ENCODE measurements at regions not wholly inside any gene's neighbourhood (a gene's known extent, or its start where the extent isn't known, plus 50 kb on each side); places are given as distances from the start of the nearest gene placed in this dataset.

DNA sequence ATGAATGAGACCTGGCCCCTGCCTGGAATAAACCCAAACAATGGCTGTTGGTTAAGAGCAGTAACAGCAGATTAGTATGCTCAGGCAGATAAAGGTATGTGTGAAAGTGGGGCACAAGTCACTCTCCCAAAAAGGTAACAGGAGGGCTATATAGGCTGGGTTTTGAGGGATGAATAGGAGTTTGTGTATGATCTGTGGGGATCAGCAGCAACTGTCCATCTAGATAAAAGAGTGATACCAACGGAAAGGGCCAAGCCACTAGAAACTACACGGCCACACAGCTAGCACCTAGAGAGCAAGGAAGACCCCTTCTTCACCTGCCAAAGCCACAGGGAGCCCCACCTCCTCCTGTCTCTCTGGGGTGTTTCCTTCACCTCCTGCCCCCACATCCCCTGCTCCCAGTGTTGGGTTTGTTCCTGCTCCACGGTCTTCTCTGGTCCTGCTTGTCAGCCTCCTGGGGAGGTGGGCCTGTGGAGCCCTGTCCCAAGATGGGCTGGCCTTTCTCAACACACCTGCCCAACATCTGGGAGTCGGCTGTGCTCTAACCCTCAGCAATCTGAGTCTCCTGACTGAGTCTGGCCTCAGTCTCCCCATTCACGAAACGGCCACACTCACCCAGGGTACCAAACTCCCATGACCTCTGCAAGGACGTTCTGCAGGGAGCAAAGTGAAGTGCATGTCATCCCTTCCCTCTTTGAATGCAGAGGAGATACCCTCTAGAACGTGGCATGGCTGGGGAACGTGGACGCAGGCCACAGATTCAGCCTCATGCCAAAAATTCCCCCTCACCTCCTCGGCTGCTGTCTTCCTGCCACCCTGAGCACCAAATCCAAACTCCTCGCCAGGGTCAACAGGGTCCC, 108.2 kb downstream of the NCOR2 start:
- Histone ChIP-seq H3K9me3 (no peaks in the 10 kb centered on the region), H3K36me3 (ENCODE audit: low read depth) (no peaks in the 10 kb centered on the region), H3K4me1 (ENCODE audit: low read depth) (peaks cover 19% of the 10 kb centered on the region), H3K4me3 (no peak overlapping the region)
- ATAC-seq, result no peak
- intact Hi-C loops (cut with DNase I, micrococcal nuclease), result no loop called here
- TF ChIP-seq, protein P1, sequence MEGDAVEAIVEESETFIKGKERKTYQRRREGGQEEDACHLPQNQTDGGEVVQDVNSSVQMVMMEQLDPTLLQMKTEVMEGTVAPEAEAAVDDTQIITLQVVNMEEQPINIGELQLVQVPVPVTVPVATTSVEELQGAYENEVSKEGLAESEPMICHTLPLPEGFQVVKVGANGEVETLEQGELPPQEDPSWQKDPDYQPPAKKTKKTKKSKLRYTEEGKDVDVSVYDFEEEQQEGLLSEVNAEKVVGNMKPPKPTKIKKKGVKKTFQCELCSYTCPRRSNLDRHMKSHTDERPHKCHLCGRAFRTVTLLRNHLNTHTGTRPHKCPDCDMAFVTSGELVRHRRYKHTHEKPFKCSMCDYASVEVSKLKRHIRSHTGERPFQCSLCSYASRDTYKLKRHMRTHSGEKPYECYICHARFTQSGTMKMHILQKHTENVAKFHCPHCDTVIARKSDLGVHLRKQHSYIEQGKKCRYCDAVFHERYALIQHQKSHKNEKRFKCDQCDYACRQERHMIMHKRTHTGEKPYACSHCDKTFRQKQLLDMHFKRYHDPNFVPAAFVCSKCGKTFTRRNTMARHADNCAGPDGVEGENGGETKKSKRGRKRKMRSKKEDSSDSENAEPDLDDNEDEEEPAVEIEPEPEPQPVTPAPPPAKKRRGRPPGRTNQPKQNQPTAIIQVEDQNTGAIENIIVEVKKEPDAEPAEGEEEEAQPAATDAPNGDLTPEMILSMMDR (IDR thresholded peaks at IDR 0.05), result no peak
- DNase-seq, result peak in 1 of 3 donors; percentile 19

DNA sequence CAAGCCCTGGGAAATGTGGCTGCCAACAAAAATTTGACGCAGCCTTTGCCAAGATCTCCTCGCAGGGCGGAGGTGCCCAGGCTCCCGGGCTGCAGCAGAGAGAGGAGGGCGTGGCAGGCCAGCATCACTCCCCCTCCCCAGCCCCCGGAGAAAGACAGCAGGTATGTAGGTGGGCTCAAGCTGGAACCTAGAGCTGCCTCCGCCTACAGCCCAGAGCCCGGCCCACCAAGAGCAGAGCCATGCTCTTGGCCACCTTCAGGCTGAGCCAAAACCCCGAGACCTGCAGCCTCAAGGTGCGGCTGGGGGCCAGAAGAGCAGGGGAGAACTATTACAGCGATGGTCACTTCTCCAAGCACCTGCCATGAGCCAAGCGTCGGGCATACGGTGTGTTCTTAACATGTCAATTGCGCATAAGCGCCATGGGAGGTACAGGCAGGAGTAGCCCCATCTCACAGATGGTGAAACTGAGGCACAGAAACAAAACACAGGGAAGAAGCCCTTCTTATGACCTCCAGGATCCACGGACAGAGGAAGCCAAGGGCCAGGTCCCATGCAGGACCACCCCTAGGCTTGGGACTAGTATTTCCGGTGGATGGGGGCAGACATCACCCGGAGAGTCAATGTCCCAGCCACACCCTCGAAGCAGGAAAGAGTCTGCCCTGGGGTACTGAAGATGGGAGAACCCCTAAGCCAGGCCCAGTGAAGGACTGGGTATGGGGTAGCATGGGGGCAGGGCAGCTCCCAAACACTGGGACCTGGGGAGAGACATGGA, 109.0 kb downstream of the NCOR2 start:
- ATAC-seq (no peak), DNase-seq (peak in 1 of 3 donors; percentile 22)
- Histone ChIP-seq H3K4me1 (ENCODE audit: low read depth) (peaks cover 27% of the 10 kb centered on the region), H3K36me3 (ENCODE audit: low read depth) (no peaks in the 10 kb centered on the region), H3K9me3 (no peaks in the 10 kb centered on the region), H3K4me3 (no peak overlapping the region)
- TF ChIP-seq, protein P1 (IDR thresholded peaks at IDR 0.05), result no peak
- intact Hi-C loops (cut with DNase I, micrococcal nuclease), result no loop called here

DNA sequence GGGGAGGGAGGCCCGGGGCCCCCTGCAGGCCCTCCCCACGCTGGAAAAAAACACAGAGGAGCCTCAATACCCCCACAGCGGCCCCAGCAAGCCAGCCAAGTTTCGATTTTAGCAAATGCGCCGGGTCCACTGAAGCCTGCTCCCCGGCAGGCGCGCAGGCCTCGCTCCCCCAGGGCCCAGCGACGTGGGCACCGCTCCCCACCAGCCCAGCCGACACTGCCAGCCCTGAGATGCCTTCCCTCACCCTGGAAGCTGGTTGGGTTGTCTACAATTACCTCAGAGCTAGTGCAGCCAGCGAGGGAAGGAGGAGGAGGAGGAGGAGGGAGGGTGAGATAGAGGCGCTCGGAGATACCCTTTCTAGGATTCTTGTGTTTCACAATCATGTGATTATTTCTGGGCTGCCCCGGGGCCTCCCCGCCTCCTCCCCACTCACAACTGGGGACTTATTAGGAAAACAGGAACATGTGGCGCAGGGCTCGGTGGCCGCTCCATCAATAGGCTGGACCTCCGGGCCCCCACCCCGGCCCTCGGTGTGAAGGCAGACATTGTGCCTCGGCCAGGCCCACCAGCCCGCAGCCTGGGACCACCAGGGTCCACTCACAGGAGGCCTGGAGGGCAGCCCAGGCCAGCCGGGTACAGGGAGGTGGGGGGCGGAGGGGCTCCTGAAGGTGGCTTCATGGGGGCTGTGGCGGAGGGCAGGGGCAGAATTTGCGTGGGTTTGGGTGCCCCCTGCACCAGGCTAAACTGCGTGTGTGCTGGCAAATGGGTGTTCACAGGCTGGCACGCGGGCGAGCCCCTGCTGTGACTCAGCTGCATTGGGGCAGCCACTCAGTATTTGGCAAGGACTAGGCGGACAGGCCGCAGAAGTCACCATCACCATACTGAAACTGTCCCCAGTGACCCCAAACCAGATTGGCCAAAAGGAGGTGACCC, 109.9 kb downstream of the NCOR2 start:
- TF ChIP-seq, protein P1 (IDR thresholded peaks at IDR 0.05), result no peak
- Histone ChIP-seq H3K36me3 (ENCODE audit: low read depth) (no peaks in the 10 kb centered on the region), H3K4me3 (no peak overlapping the region), H3K9me3 (no peaks in the 10 kb centered on the region), H3K4me1 (ENCODE audit: low read depth) (peaks cover 34% of the 10 kb centered on the region)
- peak; percentile 24 for ATAC-seq
- DNase-seq, result peak; percentile 65 to 83 (median 68)
- intact Hi-C loops (cut with DNase I, micrococcal nuclease), result no loop called here

DNA sequence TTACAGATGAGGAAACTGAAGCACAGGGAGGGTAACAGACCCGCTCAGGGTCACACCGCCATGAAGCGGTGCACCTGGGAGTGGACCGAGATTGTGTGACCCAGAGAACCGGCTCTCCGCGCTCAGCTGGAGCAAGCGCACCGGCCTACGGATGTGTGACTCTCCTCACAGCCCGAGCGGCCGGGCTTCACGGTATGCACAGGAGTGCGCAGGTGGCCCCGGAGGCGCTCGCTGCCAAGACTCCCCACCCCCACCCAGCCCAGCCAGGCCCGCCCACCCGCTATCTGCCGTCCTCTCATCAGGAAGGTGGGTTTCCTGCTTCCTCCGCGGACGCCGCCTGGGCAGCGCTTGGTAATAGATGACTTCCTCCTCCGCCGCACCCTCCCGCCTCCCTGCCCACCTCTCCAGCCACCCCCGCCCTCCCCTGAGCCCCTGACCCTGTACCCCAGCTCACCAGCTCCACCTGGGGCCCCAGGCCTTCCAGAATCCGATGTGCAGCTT, 110.7 kb downstream of the NCOR2 start:
- H3K9me3 ChIP-seq, result no peaks in the 10 kb centered on the region
- H3K4me1 ChIP-seq (ENCODE audit: low read depth), result peaks cover 39% of the 10 kb centered on the region
- no peak overlapping the region for H3K4me3 ChIP-seq
- intact Hi-C loops (cut with DNase I, micrococcal nuclease), result no loop called here
- TF ChIP-seq, protein P1 (IDR thresholded peaks at IDR 0.05), result no peak
- H3K36me3 ChIP-seq (ENCODE audit: low read depth), result no peaks in the 10 kb centered on the region
- DNase-seq (peak; percentile 33 to 89 (median 63)), ATAC-seq (peak; percentile 28)

DNA sequence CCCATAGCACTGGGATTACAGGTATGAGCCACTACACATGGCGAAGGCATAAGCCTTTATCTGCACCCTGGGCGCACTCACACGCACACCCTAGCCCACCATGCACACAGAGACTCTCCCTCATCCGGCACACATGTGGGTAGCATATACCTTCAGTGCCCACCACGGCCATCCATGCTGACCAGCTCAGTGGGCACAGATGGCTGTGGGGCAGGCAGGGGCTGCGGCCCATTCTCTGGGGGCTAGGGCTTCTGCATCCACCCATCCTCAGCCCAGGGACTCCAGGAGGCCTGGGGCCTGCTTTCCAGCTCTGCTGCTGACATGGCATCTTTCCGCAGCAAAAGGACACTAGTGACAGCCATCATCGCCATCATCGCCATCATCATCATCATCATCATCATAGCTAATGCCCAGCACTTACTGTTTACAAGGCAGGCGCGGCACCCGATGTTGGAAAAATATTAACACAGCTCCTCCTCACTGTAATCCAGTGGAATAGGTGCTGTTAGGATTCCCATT, 111.2 kb downstream of the NCOR2 start:
- no peak overlapping the region for H3K4me3 ChIP-seq
- H3K4me1 ChIP-seq (ENCODE audit: low read depth), result peaks cover 39% of the 10 kb centered on the region
- TF ChIP-seq, protein P1 (IDR thresholded peaks at IDR 0.05), result no peak
- no peaks in the 10 kb centered on the region for H3K9me3 ChIP-seq
- ATAC-seq (no peak), DNase-seq (peak in 1 of 3 donors; percentile 50)
- no peaks in the 10 kb centered on the region for H3K36me3 ChIP-seq (ENCODE audit: low read depth)
- intact Hi-C loops (cut with DNase I, micrococcal nuclease), result no loop called here
